ENCODE measurements at regions not wholly inside any gene's neighbourhood (a gene's known extent, or its start where the extent isn't known, plus 50 kb on each side); places are given as distances from the start of the nearest gene placed in this dataset.
A peak's percentile ranks its signal among the peaks of the same experiment; 100 is the strongest.

DNA sequence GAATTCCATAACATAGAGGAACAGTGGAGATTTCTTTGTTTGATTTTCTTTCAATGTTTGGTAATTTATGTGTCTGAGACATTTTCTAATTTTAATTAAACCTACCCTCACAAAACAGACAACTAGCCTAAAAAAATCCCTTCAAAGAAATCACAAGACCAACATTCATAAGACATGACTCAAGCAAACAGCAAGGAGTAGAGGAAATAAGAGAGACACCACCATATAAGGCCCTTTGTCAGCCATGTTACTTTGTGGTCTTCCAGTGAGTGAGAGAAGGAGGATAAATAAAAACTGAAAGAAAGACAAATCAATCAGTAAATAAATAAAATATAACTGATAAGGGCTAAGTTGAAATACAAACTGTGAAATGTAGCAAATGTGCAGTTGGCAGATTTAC is 830.8 kb upstream of the SLC39A10 start:
- no peaks in the 10 kb centered on the region for H3F3A ChIP-seq (ENCODE audit: insufficient read depth, low read depth)
- H2AFZ ChIP-seq, result no peak overlapping the region
- no peak for DNase-seq
- H3K27ac ChIP-seq, result no peak overlapping the region
- no peaks in the 10 kb centered on the region for H4K20me1 ChIP-seq (ENCODE audit: insufficient read depth)
- H3K27me3 ChIP-seq (ENCODE audit: insufficient read depth, low read depth), result no peaks in the 10 kb centered on the region
- no peaks in the 10 kb centered on the region for H3K79me2 ChIP-seq (ENCODE audit: low read depth)
- H3K4me2 ChIP-seq, result no peak overlapping the region
- no peaks in the 10 kb centered on the region for H3K36me3 ChIP-seq (ENCODE audit: low read depth)
- ChIA-PET POLR2A (ENCODE audit: unreplicated experiment) (no interaction called here), CTCF (no interaction called here)
- H3K9me2 ChIP-seq (ENCODE audit: insufficient read depth), result no peaks in the 10 kb centered on the region
- H3K9me3 ChIP-seq (ENCODE audit: insufficient read depth, low read depth), result no peaks in the 10 kb centered on the region
- H3K4me3 ChIP-seq, result no peak overlapping the region
- no peak for TF ChIP-seq EZH2 (IDR thresholded peaks at IDR 0.05; ENCODE audit: low read depth)
- TF ChIP-seq, protein P1, sequence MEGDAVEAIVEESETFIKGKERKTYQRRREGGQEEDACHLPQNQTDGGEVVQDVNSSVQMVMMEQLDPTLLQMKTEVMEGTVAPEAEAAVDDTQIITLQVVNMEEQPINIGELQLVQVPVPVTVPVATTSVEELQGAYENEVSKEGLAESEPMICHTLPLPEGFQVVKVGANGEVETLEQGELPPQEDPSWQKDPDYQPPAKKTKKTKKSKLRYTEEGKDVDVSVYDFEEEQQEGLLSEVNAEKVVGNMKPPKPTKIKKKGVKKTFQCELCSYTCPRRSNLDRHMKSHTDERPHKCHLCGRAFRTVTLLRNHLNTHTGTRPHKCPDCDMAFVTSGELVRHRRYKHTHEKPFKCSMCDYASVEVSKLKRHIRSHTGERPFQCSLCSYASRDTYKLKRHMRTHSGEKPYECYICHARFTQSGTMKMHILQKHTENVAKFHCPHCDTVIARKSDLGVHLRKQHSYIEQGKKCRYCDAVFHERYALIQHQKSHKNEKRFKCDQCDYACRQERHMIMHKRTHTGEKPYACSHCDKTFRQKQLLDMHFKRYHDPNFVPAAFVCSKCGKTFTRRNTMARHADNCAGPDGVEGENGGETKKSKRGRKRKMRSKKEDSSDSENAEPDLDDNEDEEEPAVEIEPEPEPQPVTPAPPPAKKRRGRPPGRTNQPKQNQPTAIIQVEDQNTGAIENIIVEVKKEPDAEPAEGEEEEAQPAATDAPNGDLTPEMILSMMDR (conservative IDR thresholded peaks at IDR 0.05), result no peak
- intact Hi-C loops (cut with micrococcal nuclease; ENCODE audit: unreplicated experiment), result no loop called here
- BruUV-seq (replicated peaks), result no TSS peak
- H3K4me1 ChIP-seq (replicated peaks; ENCODE audit: insufficient read depth), result no peaks in the 10 kb centered on the region

DNA sequence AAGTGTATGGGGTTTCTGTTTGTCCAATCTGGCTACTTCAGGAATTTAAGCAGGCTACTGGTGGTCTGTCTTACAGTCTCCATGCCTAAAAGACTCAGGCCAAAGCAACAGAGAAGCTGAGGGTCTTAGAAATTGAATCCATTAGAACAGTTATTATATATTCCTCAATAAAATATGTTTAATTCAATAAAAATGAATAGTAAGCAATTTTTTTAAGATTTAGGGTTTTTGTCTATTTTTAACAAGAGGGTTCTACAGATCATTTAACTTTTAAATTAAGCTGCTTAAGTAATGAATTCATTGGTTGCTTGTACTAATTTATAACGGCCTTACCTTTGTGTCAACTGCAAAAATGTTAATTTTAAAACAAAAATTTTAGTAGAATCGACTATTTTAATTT is 832.6 kb upstream of the SLC39A10 start:
- intact Hi-C loops (cut with micrococcal nuclease; ENCODE audit: unreplicated experiment), result no loop called here
- ChIA-PET POLR2A (ENCODE audit: unreplicated experiment) (no interaction called here), CTCF (no interaction called here)
- no peaks in the 10 kb centered on the region for H3K27me3 ChIP-seq (ENCODE audit: insufficient read depth, low read depth)
- no peak overlapping the region for H3K4me3 ChIP-seq
- H4K20me1 ChIP-seq (ENCODE audit: insufficient read depth), result no peaks in the 10 kb centered on the region
- no peaks in the 10 kb centered on the region for H3K9me3 ChIP-seq (ENCODE audit: insufficient read depth, low read depth)
- H2AFZ ChIP-seq, result no peak overlapping the region
- H3K9me2 ChIP-seq (ENCODE audit: insufficient read depth), result no peaks in the 10 kb centered on the region
- H3F3A ChIP-seq (ENCODE audit: insufficient read depth, low read depth), result no peaks in the 10 kb centered on the region
- no peaks in the 10 kb centered on the region for H3K36me3 ChIP-seq (ENCODE audit: low read depth)
- no peak for DNase-seq
- BruUV-seq (replicated peaks), result no TSS peak
- no peaks in the 10 kb centered on the region for H3K4me1 ChIP-seq (replicated peaks; ENCODE audit: insufficient read depth)
- no peak for TF ChIP-seq EZH2 (IDR thresholded peaks at IDR 0.05; ENCODE audit: low read depth)
- TF ChIP-seq, protein P1 (conservative IDR thresholded peaks at IDR 0.05), result no peak
- H3K79me2 ChIP-seq (ENCODE audit: low read depth), result no peaks in the 10 kb centered on the region
- H3K27ac ChIP-seq, result no peak overlapping the region
- no peak overlapping the region for H3K4me2 ChIP-seq

DNA sequence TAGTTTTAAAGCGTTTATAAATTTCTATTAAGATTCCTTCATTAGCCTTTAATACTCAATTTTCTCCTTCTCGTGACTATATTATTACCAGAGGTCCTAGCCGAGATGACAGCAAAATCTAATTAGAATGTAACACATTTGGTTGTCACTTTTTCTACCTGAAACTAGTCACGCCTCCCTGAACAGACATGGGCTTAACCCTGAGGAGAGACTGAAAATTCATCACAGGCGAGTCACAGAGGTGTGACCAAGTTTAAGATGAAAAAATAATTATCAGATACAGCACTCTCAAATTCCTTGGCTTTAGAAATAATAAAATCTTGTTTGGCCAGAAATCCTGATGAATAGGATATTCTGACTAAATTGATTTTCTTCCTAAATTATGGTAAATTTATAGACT is 834.4 kb upstream of the SLC39A10 start:
- no peaks in the 10 kb centered on the region for H3K36me3 ChIP-seq (ENCODE audit: low read depth)
- TF ChIP-seq, protein P1 (conservative IDR thresholded peaks at IDR 0.05), result no peak
- no peak for TF ChIP-seq EZH2 (IDR thresholded peaks at IDR 0.05; ENCODE audit: low read depth)
- H3F3A ChIP-seq (ENCODE audit: insufficient read depth, low read depth), result no peaks in the 10 kb centered on the region
- intact Hi-C loops (cut with micrococcal nuclease; ENCODE audit: unreplicated experiment), result no loop called here
- no peak overlapping the region for H3K4me3 ChIP-seq
- H3K9me3 ChIP-seq (ENCODE audit: insufficient read depth, low read depth), result no peaks in the 10 kb centered on the region
- H3K4me1 ChIP-seq (replicated peaks; ENCODE audit: insufficient read depth), result no peaks in the 10 kb centered on the region
- H3K79me2 ChIP-seq (ENCODE audit: low read depth), result no peaks in the 10 kb centered on the region
- H2AFZ ChIP-seq, result no peak overlapping the region
- no peaks in the 10 kb centered on the region for H3K9me2 ChIP-seq (ENCODE audit: insufficient read depth)
- H3K27me3 ChIP-seq (ENCODE audit: insufficient read depth, low read depth), result no peaks in the 10 kb centered on the region
- BruUV-seq (replicated peaks), result no TSS peak
- DNase-seq, result peak; percentile 1 to 36
- ChIA-PET POLR2A (ENCODE audit: unreplicated experiment) (no interaction called here), CTCF (no interaction called here)
- no peak overlapping the region for H3K4me2 ChIP-seq
- no peak overlapping the region for H3K27ac ChIP-seq
- H4K20me1 ChIP-seq (ENCODE audit: insufficient read depth), result no peaks in the 10 kb centered on the region

All from PC-9 (cell line).